Lower lobe of right lung (tissue), 2 donors: ENCODE measurements at regions not wholly inside any gene's neighbourhood (a gene's known extent, or its start where the extent isn't known, plus 50 kb on each side); places are given as distances from the start of the nearest gene placed in this dataset.

Source experiments
- ATAC-seq, 2 donors: fragments of 200-7000 bp; cut with Tn5 transposase; one replicate each; pipeline ENCODE4 v1.9.1; 2020 to 2022; ENCODE audit warnings: mild to moderate bottlenecking in 2 of 2, moderate library complexity in 2 of 2
- DNase-seq: peaks from one replicate; pipeline ENCODE4 v3.0.0-alpha.2; 2020
- H3K27ac ChIP-seq: fragments of 200-600 bp; one replicate; pipeline ENCODE4 v1.8.0; 2022
- H3K27me3 ChIP-seq: fragments of 200-600 bp; one replicate; pipeline ENCODE4 v1.8.0; 2022; ENCODE audit warnings: low read depth
- H3K36me3 ChIP-seq: fragments of 200-600 bp; one replicate; pipeline ENCODE4 v1.8.0; 2022; ENCODE audit warnings: mild to moderate bottlenecking
- H3K4me1 ChIP-seq: fragments of 200-600 bp; one replicate; pipeline ENCODE4 v1.8.0; 2022
- H3K4me3 ChIP-seq: fragments of 200-600 bp; one replicate; pipeline ENCODE4 v1.8.0; 2022; ENCODE audit warnings: mild to moderate bottlenecking
- H3K9me3 ChIP-seq: fragments of 200-600 bp; one replicate; pipeline ENCODE4 v1.8.0; 2022
- intact Hi-C: fragments of 100-400 bp; cut with DNase I; formaldehyde crosslinking; loops from one replicate; pipeline ENCODE4 v1.11.0; 2022
- TF ChIP-seq, protein P1 (sequence below): fragments of 200-600 bp; IDR thresholded peaks from one replicate; pipeline ENCODE4 v1.8.0; 2022; ENCODE audit warnings: antibody characterized with exemption, mild to moderate bottlenecking
- donor health status: DM: no; HTN: yes; CAD: no; lungs with severe emphysema.

DNA sequence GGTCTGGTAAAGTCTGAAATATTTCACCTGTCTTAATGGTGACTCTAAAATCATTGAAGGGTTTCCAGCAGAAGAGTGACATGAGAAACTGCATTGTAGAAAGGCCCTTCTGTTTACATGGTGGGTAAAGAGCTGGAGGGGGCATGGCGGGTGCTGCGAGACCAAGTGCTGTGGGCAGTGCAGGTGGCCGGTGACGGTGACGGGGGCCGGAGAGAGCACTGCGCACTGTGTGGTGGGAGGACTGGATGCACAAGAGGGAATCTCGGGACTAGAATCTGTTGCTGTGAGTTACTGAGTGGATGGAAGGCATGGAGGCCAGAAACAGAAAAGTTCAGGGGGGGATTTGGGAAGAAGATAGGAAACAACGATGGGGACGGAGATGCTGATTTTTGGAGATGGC lies 218.7 kb downstream of the USP6NL start:
- H3K27me3 ChIP-seq: no peaks in the 10 kb centered on the region
- no peaks in the 10 kb centered on the region for H3K36me3 ChIP-seq
- TF ChIP-seq, protein P1, sequence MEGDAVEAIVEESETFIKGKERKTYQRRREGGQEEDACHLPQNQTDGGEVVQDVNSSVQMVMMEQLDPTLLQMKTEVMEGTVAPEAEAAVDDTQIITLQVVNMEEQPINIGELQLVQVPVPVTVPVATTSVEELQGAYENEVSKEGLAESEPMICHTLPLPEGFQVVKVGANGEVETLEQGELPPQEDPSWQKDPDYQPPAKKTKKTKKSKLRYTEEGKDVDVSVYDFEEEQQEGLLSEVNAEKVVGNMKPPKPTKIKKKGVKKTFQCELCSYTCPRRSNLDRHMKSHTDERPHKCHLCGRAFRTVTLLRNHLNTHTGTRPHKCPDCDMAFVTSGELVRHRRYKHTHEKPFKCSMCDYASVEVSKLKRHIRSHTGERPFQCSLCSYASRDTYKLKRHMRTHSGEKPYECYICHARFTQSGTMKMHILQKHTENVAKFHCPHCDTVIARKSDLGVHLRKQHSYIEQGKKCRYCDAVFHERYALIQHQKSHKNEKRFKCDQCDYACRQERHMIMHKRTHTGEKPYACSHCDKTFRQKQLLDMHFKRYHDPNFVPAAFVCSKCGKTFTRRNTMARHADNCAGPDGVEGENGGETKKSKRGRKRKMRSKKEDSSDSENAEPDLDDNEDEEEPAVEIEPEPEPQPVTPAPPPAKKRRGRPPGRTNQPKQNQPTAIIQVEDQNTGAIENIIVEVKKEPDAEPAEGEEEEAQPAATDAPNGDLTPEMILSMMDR: no peak
- intact Hi-C loops: no loop called here
- no peaks in the 10 kb centered on the region for H3K4me1 ChIP-seq
- no peak overlapping the region for H3K27ac ChIP-seq
- H3K4me3 ChIP-seq: no peak overlapping the region
- no peaks in the 10 kb centered on the region for H3K9me3 ChIP-seq
- DNase-seq: no peak
- ATAC-seq: no peak

DNA sequence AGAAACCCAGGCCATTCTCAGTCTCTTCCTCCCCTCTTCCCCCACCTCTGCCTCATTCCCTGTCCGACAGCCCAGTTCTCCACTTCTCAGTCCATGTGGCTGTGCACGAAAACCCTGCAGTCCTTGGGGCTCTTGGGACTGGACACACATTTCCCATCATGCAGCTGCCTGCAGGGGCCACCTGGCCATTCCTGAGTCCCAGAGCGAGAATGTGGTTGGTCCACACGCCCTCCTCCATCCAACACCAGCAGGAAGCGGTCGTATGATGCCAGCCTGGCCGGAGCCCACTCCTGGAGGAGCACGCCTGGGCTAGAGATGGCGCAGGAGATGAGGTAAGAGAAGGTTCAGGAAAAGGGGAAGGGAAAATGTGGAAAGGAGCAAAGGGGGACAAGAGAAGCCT lies 222.5 kb downstream of the USP6NL start:
- ATAC-seq (no peak), DNase-seq (no peak)
- Histone ChIP-seq H3K27ac (no peak overlapping the region), H3K4me1 (no peaks in the 10 kb centered on the region), H3K4me3 (no peak overlapping the region), H3K27me3 (no peaks in the 10 kb centered on the region), H3K36me3 (no peaks in the 10 kb centered on the region), H3K9me3 (no peaks in the 10 kb centered on the region)
- TF ChIP-seq, protein P1: no peak
- intact Hi-C loops: no loop called here

DNA sequence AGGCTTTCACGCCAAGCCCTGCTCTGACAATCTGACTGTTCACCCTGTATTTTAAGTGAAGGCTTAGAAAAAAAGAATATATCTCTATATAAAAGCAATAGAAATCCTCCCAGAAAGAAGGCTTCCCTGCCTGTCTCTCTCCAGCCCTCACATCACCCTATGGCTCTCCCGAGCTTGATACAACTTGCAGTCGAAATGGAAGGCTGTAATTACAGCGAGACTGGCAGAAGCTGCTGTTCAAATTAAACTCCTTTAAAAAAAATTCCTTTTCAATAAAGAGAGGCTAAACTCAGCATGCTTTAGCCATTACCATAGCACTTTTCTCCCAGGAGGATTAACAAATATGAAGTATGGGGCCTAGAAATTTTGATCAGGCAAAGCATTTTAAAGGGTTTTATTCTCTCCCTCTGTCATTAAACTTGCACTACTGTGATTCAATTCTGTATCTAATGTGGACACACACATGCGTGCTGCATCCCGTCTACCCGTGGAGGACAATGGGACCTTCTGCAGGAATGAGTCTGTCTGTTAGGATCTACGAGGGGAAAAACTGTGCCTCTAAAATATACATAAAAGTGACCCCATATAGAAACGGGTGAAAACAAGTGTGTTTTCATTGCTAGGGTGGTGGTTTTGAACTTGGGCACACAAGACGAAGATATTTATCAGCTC lies 223.8 kb downstream of the USP6NL start:
- H3K36me3 ChIP-seq: no peaks in the 10 kb centered on the region
- TF ChIP-seq, protein P1: no peak
- no peaks in the 10 kb centered on the region for H3K4me1 ChIP-seq
- DNase-seq: no peak
- ATAC-seq: no peak
- H3K9me3 ChIP-seq: no peaks in the 10 kb centered on the region
- no peak overlapping the region for H3K4me3 ChIP-seq
- no peaks in the 10 kb centered on the region for H3K27me3 ChIP-seq
- intact Hi-C loops: no loop called here
- no peak overlapping the region for H3K27ac ChIP-seq

DNA sequence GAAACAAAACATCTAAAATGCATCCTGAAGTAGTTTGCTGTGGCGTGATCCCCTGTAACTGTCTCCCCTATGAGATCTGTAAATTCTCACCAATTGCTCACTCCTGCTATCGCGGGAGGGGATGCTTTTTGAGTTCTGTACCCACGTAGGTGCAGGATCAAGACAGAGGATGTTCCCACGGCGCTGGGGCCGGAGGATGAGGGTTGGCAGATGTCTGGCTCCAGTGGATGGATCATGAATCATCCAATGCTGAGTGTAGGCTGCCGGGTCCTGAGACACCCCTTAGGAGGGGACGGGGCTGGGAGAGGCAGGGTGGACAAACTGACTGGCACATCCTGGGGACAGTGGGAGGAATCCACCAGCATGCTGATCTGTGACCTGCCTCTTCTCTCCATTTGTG lies 224.4 kb downstream of the USP6NL start:
- H3K9me3 ChIP-seq: no peaks in the 10 kb centered on the region
- H3K36me3 ChIP-seq: no peaks in the 10 kb centered on the region
- no peaks in the 10 kb centered on the region for H3K4me1 ChIP-seq
- H3K27me3 ChIP-seq: no peaks in the 10 kb centered on the region
- H3K4me3 ChIP-seq: no peak overlapping the region
- TF ChIP-seq, protein P1: no peak
- intact Hi-C loops: no loop called here
- ATAC-seq: no peak
- H3K27ac ChIP-seq: no peak overlapping the region
- no peak for DNase-seq
